HG02798 (cell line): ENCODE measurements at regions not wholly inside any gene's neighbourhood (a gene's known extent, or its start where the extent isn't known, plus 50 kb on each side); places are given as distances from the start of the nearest gene placed in this dataset.
"Not testable (repeated sequence)": the region's sequence is repeated elsewhere in the genome, so short reads cannot be mapped to it uniquely, and the experiment has no call there.

Experiments used
- ATAC-seq: cut with Tn5 transposase; IDR thresholded peaks from one replicate; pipeline ENCODE4 v1.9.1; 2021; ENCODE audit warnings: mild to moderate bottlenecking; ENCODE audit not compliant: unreplicated experiment, poor library complexity

- ATAC-seq = no peak
Measured at GRCh38 chr6:132202574-132202973, 198.7 kb downstream of the MOXD1 start.

GRCh38 chr6:132199343-132199742 lies 201.9 kb downstream of the MOXD1 start:
- no peak for ATAC-seq

- no peak for ATAC-seq
Measured at GRCh38 chr6:132198896-132199295, 202.4 kb downstream of the MOXD1 start.

- ATAC-seq = no peak
Measured at GRCh38 chr6:132198040-132198439, 203.2 kb downstream of the MOXD1 start.

- no peak for ATAC-seq
Measured at GRCh38 chr6:132194529-132194928, 206.7 kb downstream of the MOXD1 start.

GRCh38 chr6:132192631-132193030 lies 208.6 kb downstream of the MOXD1 start:
- no peak for ATAC-seq

GRCh38 chr6:132190815-132191175 lies 210.5 kb downstream of the MOXD1 start:
- ATAC-seq = peak; percentile 9

- peak; percentile 68 for ATAC-seq
Measured at GRCh38 chr6:132190097-132190814, 211.0 kb downstream of the MOXD1 start.

- ATAC-seq = no peak
Measured at GRCh38 chr6:132188556-132189264, 212.6 kb downstream of the MOXD1 start.

- no peak for ATAC-seq
Measured at GRCh38 chr6:132187816-132188215, 213.5 kb downstream of the MOXD1 start.

GRCh38 chr6:132184966-132185365 lies 216.3 kb downstream of the MOXD1 start:
- not testable (repeated sequence) for ATAC-seq

- no peak for ATAC-seq
Measured at GRCh38 chr6:132179955-132180354, 221.3 kb downstream of the MOXD1 start.

- ATAC-seq = no peak
Measured at GRCh38 chr6:132174919-132175318, 223.7 kb upstream of the CCN2 start.

- ATAC-seq = no peak
Measured at GRCh38 chr6:132168961-132169360, 217.8 kb upstream of the CCN2 start.

GRCh38 chr6:132167929-132168892 lies 217.0 kb upstream of the CCN2 start:
- no peak for ATAC-seq

GRCh38 chr6:132166526-132167051 lies 215.4 kb upstream of the CCN2 start:
- no peak for ATAC-seq

- ATAC-seq = no peak
Measured at GRCh38 chr6:132165677-132166076, 214.5 kb upstream of the CCN2 start.

- ATAC-seq = no peak
Measured at GRCh38 chr6:132161283-132161682, 210.1 kb upstream of the CCN2 start.

GRCh38 chr6:132153221-132153898 lies 202.2 kb upstream of the CCN2 start:
- no peak for ATAC-seq

GRCh38 chr6:132147530-132148011 lies 196.4 kb upstream of the CCN2 start:
- no peak for ATAC-seq
